GM18907 (cell line): ENCODE measurements at regions not wholly inside any gene's neighbourhood (a gene's known extent, or its start where the extent isn't known, plus 50 kb on each side); places are given as distances from the start of the nearest gene placed in this dataset.
"Not testable (repeated sequence)": the region's sequence is repeated elsewhere in the genome, so short reads cannot be mapped to it uniquely, and the experiment has no call there.

Source experiments
- ATAC-seq: cut with Tn5 transposase; IDR thresholded peaks from one replicate; pipeline ENCODE4 v1.9.1; 2021; ENCODE audit warnings: mild to moderate bottlenecking, moderate library complexity; ENCODE audit not compliant: unreplicated experiment

DNA sequence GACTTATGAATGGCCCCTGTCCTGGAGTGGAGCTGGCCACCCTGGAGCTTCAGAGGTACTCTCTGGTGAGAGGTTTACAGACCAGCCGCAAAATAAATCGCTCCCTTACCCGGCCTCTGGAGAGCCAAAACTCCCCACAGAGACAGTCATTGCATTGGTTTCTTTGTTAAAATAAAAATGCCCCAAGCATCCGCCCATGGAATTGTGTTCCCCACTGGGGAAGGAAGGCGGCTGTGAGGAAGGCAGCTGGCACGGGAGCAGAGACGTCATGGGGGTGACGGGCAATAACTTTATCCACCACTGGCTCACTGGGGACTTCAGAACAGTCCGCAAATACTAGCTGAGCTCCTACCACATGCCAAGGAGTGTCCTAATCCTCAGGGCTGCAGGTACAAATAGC, 266.2 kb upstream of the FOXF1 start:
- ATAC-seq, result no peak

GRCh38 chr16:86244936-86245335, 265.4 kb upstream of the FOXF1 start:
- ATAC-seq, result no peak

- ATAC-seq, result no peak
Measured at GRCh38 chr16:86245351-86245750, 265.0 kb upstream of the FOXF1 start.

DNA sequence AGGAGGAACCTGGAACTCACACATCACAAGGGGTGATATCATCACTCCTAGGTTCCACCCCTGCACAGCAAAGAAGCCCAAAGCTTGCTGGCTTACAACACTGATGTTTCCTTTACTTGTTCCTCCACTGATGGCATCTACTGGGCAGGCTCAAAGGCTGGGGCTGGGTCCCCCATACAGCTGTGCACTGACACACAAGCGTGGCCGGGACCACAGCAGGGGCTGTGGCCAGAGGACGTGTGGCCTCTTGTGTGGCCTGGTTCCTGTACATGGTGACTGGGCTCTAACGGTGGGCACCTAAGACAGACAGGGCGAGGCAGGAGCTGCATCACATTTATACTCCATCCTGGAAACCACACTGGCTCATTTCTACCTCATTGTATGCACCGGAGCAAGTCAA, 264.4 kb upstream of the FOXF1 start:
- ATAC-seq, result no peak

- ATAC-seq, result no peak
Measured at GRCh38 chr16:86248310-86248905, 261.9 kb upstream of the FOXF1 start.

GRCh38 chr16:86249631-86250030, 260.7 kb upstream of the FOXF1 start:
- no peak for ATAC-seq

DNA sequence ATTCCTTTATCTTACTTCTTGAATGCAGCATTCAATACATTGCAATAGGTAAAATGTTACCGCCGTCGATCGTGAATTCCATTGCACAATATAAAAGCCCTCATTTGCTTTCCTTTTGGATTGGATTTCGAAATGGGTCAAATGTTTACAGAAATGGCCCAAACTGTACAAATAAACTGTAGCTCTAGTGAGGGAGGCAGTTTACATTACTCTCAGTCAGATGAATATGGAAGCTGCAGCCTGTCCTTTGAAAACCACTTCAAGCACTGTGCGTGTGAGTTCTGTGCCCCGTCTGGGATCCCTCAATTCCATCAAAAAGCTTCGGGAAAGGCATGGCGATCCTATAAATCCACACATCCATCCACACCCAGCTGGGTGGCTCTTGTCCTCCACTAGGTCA, 258.6 kb upstream of the FOXF1 start:
- no peak for ATAC-seq

GRCh38 chr16:86252596-86252995, 257.7 kb upstream of the FOXF1 start:
- no peak for ATAC-seq

DNA sequence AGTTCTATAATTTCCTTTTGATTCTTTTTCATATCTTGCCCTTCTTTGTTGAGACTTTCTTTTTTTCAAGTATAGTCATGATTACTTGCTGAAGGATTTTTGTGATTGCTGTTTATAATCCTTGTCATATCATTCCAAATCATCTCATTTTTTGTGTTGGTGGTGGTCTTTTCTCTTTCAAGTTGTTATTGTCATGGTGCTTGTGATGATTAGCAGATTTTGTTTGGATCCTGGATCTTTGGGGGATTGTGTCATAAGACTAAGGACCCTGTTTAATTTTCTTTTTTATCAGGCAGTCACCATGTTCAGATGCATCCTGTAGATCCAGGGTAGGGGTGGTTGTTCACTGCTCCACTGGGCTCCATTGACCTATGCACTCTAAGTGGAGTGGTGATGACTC, 254.4 kb upstream of the FOXF1 start:
- no peak for ATAC-seq

DNA sequence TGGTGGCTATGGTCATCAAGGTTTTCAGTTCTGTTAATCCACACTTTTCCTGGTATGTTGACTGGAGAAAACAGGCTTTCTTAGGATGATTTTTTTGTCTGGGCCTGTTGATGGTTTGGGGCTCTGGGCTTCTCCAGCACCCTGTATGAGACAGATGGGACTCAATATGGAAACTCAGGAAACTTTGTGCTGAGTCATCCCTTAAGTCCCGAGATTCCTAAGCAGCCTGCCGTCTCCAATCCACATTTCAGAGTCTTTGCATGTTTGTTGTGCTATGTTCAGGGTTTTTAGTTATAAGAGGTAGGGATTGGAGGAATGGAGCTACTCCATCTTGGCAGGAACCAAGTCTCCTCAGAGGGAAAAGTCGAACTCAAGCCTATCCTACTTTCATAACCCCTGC, 253.3 kb upstream of the FOXF1 start:
- ATAC-seq, result no peak

DNA sequence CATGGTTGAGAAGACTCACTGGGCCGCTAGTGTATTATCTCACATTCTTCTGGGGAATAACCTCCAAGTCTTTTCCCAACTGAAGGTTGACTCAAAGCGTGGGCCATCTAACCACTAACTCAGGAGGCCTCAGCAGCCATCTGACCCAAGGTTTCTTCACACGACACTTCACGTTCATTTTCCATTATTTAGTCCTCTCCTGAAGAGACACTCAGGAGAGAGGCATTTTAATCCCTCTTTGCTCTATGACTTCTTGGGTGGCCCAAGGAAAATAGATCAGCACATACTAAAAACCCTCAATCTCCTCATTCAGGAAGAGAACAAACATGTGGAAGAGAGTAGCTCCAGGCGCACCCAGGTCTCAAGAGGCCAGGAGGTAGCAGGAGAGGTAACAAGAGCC, 252.8 kb upstream of the FOXF1 start:
- ATAC-seq, result no peak

DNA sequence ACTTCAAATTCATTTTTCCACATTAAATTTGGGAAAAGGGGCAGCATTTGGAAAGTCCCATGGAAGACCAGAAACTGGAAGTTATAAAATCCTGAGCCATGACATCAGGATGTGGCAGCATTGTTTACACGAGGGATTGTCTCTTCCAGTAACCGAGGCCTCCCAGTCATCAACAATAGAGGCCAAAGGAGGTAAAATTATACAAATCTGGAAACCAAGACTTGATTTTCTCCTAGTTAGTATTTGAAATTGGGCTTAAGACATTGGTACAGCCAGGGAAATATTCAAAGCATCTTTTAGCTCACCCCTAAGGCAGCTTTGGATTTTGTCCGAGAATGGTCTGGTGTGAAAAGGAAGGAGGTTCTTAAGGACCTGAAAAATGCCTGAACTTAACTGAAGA, 251.6 kb upstream of the FOXF1 start:
- ATAC-seq, result no peak

DNA sequence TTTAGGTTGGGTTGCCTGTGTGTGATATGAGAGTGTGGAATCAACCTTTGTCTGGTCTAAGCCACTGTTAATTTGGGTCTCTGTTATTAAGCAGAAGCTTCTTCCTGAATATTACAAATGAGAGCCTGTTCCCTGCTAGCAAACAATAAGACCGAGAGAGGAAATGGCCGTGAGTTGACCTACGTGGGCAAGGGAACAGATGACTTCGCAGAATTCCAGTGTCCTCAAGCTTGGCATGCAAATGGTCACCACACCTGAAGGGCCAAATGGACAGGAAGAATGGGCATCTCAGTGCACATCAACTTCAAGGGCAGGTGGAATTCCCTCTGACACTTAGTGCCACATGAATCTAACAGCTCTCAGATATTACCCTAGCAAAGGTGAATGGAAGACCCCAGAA, 250.8 kb upstream of the FOXF1 start:
- no peak for ATAC-seq

DNA sequence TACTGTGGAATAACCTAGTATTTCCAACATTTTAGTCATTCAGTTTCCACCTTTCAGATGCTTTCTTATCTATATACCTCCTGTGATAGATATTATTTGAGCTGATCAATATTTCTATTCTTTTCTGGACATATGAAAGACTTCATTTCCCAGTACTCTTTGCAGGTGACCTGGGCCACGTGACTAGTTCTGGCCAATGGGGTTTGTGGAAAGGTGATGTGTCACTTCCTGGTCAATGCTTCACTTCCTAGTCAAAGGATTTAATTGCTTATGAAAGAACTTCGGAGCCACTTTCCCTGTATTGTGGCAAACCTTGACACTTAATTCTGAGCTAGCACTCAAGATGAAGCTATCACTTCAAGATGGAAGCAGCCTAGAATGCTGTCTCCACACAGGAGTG, 248.9 kb upstream of the FOXF1 start:
- ATAC-seq, result no peak

DNA sequence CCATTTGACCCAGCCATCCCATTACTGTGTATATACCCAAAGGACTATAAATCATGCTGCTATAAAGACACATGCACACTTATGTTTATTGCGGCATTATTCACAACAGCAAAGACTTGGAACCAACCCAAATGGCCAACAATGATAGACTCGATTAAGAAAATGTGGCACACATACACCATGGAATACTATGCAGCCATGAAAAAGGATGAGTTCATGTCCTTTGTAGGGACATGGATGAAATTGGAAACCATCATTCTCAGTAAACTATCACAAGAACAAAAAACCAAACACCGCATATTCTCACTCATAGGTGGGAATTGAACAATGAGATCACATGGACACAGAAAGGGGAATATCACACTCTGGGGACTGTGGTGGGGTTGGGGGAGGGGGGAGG, 242.7 kb upstream of the FOXF1 start:
- not testable (repeated sequence) for ATAC-seq

DNA sequence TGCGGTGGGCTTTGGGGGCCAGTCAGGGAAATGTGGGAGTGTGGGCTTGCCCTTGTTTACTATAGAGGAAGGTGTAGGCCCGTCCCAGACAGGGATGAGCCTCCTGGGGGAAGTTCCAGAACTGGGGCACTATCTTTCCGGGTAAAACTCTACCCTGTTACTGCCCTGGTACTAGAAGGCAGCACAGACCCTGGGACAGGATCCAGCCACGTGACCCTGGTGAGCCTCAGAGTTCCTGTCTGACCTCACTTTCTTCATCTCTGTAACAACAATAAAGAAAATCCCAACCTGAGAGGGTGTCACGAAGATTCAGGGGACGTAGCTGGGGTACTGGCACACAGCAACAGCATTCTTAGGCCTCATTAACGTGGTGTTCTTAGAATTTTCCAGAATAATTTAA, 239.6 kb upstream of the FOXF1 start:
- no peak for ATAC-seq

DNA sequence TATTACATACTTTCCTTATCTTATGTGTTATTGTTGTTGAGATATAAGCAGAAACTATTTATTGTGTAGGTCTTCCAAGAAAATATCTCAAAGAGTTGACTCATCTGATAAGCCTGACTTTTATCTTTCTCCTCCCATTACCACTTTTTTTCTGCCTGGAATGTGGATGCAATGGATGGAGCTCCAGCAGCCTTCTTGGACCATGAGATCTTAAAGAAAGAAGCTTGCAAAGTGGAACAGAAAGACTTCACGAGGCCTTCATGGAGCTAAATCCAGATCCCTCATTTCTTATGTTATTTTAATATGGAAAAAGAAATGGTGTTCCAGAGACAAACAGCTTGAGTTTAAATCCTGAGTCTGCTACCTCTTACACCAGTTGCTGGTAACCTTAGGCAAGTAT, 237.6 kb upstream of the FOXF1 start:
- ATAC-seq, result no peak

GRCh38 chr16:86277221-86277620, 233.1 kb upstream of the FOXF1 start:
- no peak for ATAC-seq

DNA sequence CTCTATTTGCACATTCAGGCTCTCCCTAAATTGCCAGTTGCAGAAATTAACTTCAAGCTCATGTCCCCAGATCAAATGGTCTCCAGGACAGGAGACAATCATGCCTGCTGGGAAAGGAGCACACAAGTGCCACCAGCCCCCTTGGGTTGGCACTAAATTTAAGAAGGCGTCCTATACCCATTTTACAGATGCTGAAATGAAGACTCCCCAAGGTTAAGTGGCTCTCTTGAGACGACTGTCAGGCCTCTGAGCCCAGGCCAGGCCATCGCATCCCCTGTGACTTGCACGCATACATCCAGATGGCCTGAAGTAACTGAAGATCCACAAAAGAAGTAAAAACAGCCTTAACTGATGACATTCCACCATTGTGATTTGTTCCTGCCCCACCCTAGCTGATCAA, 232.5 kb upstream of the FOXF1 start:
- not testable (repeated sequence) for ATAC-seq

GRCh38 chr16:86281421-86281820, 228.9 kb upstream of the FOXF1 start:
- ATAC-seq, result no peak

DNA sequence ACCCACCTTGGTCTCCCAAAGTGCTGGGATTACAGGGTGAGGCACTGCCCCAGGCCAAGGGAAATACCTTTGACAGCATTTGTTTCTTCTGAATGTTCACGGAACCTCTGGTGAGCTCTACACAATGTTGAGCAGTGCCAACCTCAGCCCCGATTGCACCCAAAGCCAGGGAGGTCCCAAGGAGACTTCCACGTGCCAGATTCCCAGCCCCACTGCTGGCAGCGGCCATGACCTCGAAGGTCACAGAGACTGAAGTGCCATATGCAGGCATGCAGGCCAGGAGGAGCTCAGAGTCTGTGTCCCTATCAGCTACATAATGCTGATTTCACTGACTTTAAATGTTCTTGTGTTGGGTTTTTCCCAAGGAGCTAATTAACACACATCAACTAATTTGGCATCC, 226.4 kb upstream of the FOXF1 start:
- ATAC-seq, result no peak

DNA sequence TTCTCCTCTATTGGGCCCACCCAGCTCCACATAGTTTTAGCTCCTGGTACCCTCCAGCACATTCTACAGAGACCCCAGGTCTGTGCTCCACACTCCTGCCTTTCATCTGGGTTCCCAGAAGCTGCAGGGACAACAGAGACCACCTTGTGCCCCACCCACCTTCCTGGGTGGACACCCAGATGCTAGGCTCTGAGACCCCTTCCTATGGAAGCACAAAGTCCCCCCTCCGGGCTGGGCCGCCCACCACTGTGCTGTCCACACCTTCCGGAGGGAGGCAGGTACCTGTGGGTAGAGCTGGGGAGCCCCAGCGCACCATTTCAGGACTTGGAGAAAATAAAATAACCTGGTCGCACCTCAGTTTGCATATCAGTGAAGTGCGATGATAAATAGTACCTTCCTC, 224.9 kb upstream of the FOXF1 start:
- no peak for ATAC-seq
